HepG2 (cell line): ENCODE measurements at regions not wholly inside any gene's neighbourhood (a gene's known extent, or its start where the extent isn't known, plus 50 kb on each side); places are given as distances from the start of the nearest gene placed in this dataset.

ENCODE experiments used
- ATAC-seq: fragments of 200-7000 bp; cut with Tn5 transposase; 3 replicates; pipeline ENCODE4 v1.9.1; 2020; ENCODE audit warnings: mild to moderate bottlenecking, moderate library complexity
- BruUV-seq: library from RNA; stranded (reverse); fragments of 400-500 nt; replicated peaks from 2 replicates; lab custom pipeline; 2021; lab: Mats Ljungman, UMichigan
- CTCF ChIA-PET: fragments of 300-600 bp; formaldehyde crosslinking; extraction: SDS; loops from one replicate; lab custom pipeline; 2021; ENCODE audit warnings: low total read pairs, inconsistent platforms, low intra/inter-chr PET ratio; lab: Yijun Ruan, JAX
- POLR2A ChIA-PET: fragments of 350-600 bp; sonication (Branson Sonifier 250); formaldehyde crosslinking; loops from one replicate; lab custom pipeline; 2020; ENCODE audit warnings: antibody characterized with exemption, inconsistent platforms; lab: Yijun Ruan, JAX
- DNase-seq: peaks from one replicate; pipeline ENCODE4 v3.0.0-alpha.2; 2015; ENCODE audit warnings: low spot score
- FAIRE-seq: peaks from 3 replicates; lab custom pipeline; 2011; peaks lifted over from hg19 to GRCh38; lab: Jason Lieb, UNC
- H2AFZ ChIP-seq: one replicate; pipeline ENCODE4 v1.6.1; 2011; ENCODE audit warnings: low read length, inconsistent platforms
- H3K27ac ChIP-seq: fragments of 300-600 bp; 3 replicates; pipeline ENCODE4 v1.8.0; 2011; ENCODE audit warnings: mixed run types, mild to moderate bottlenecking, mixed read lengths, low read length, inconsistent platforms; ENCODE audit not compliant: insufficient read depth; ENCODE audit errors: extremely low read length
- H3K27me3 ChIP-seq, 2 experiments: fragments of 200-600 bp in 1 of 2; 2 replicates in 1 of 2; 3 replicates in 1 of 2; pipeline versions ENCODE4 v1.6.0 to v1.8.0; 2011; ENCODE audit warnings: low read length in 2 of 2, mild to moderate bottlenecking in 2 of 2, moderate library complexity in 2 of 2, inconsistent platforms in 1 of 2; ENCODE audit not compliant: insufficient read depth in 2 of 2, control insufficient read depth in 1 of 2
- H3K36me3 ChIP-seq, 2 experiments: fragments of 200-600 bp in 1 of 2; replicated peaks in 1 of 2; 2 replicates in 1 of 2; 3 replicates in 1 of 2; pipeline versions ENCODE4 v1.5.1 to v1.8.0; 2011; ENCODE audit warnings: low read length in 2 of 2, inconsistent platforms in 1 of 2; ENCODE audit not compliant: insufficient read depth in 2 of 2, control insufficient read depth in 1 of 2
- H3K4me1 ChIP-seq: 2 replicates; pipeline ENCODE4 v1.5.1; 2012; ENCODE audit warnings: low read length, inconsistent platforms; ENCODE audit not compliant: insufficient read depth
- H3K4me2 ChIP-seq: 2 replicates; pipeline ENCODE4 v1.6.0; 2011; ENCODE audit warnings: low read depth, low read length, inconsistent platforms
- H3K4me3 ChIP-seq, 3 experiments: fragments of 200-600 bp in 1 of 3; sonication (generic), shearing (Covaris generic) in 1 of 3; replicated peaks in 1 of 3; 2 replicates each; pipeline ENCODE4 v1.5.1; 2011 to 2016; ENCODE audit warnings: low read length in 3 of 3, inconsistent platforms in 2 of 3, low read depth in 2 of 3, mild to moderate bottlenecking in 2 of 3, control low read depth in 1 of 3, mixed read lengths in 1 of 3; ENCODE audit not compliant: insufficient read depth in 1 of 3
- H3K79me2 ChIP-seq: one replicate; pipeline ENCODE4 v1.6.1; 2011; ENCODE audit warnings: low read length, inconsistent platforms; ENCODE audit not compliant: insufficient read depth
- H3K9ac ChIP-seq: 2 replicates; pipeline ENCODE4 v1.6.0; 2011; ENCODE audit warnings: mild to moderate bottlenecking, low read depth, low read length, inconsistent platforms; ENCODE audit not compliant: insufficient read depth
- H3K9me3 ChIP-seq: 2 replicates; pipeline ENCODE4 v1.5.1; 2012; ENCODE audit warnings: mild to moderate bottlenecking, low read length
- H4K20me1 ChIP-seq: 2 replicates; pipeline ENCODE4 v1.6.0; 2011; ENCODE audit warnings: inconsistent platforms, mild to moderate bottlenecking, low read length, moderate library complexity; ENCODE audit not compliant: insufficient read depth
- ATRX ChIP-seq: sonication (generic); formaldehyde crosslinking; IDR thresholded peaks from 2 replicates; pipeline ENCODE4 v1.4.0; 2020; ENCODE audit warnings: missing genetic modification reagents, borderline replicate concordance
- FOXK1 ChIP-seq: sonication (generic); formaldehyde crosslinking; IDR thresholded peaks from 2 replicates; pipeline ENCODE4 v1.4.0; 2020; ENCODE audit warnings: low read depth, missing genetic modification reagents, borderline replicate concordance
- MTF2 ChIP-seq: sonication (generic); formaldehyde crosslinking; IDR thresholded peaks from 2 replicates; pipeline ENCODE4 v1.5.0; 2020; ENCODE audit warnings: missing genetic modification reagents, borderline replicate concordance
- NCOA1 ChIP-seq: sonication (generic); formaldehyde crosslinking; IDR thresholded peaks from 2 replicates; pipeline ENCODE4 v1.9.0; 2021; ENCODE audit warnings: missing genetic modification reagents
- RAD21 ChIP-seq: fragments of 450-650 bp; formaldehyde crosslinking; IDR thresholded peaks from 2 replicates; pipeline ENCODE4 v1.5.0; 2020; ENCODE audit warnings: mild to moderate bottlenecking
- RBM22 ChIP-seq: fragments of 200-400 bp; formaldehyde crosslinking; optimal IDR thresholded peaks from 2 replicates; pipeline ENCODE3; 2017; ENCODE audit warnings: mild to moderate bottlenecking, low read length, moderate library complexity
- RXRA ChIP-seq: sonication (generic); formaldehyde crosslinking; IDR thresholded peaks from 2 replicates; pipeline ENCODE4 v1.5.1; 2020; ENCODE audit warnings: missing genetic modification reagents
- RXRB ChIP-seq: IDR thresholded peaks from 2 replicates; pipeline ENCODE4 v1.6.1; 2016; ENCODE audit warnings: borderline replicate concordance, missing genetic modification reagents, missing compliant biosample characterization
- SOX13 ChIP-seq, 3 experiments: fragments of 450-650 bp in 1 of 3; sonication (generic) in 1 of 3; formaldehyde crosslinking in 1 of 3; IDR thresholded peaks in 2 of 3; conservative IDR thresholded peaks in 1 of 3; 2 replicates each; pipeline versions ENCODE4 v1.5.0 to v1.6.1; 2016 to 2020; ENCODE audit warnings: antibody characterized with exemption in 1 of 3, mild to moderate bottlenecking in 1 of 3, missing compliant biosample characterization in 1 of 3, missing genetic modification reagents in 1 of 3, moderate library complexity in 1 of 3
- SUZ12 ChIP-seq: fragments of 150-350 bp; IDR thresholded peaks from 2 replicates; pipeline ENCODE4 v1.6.1; 2014; ENCODE audit warnings: low read depth, low read length
- ZBTB42 ChIP-seq: sonication (generic); formaldehyde crosslinking; IDR thresholded peaks from 2 replicates; pipeline ENCODE4 v1.5.0; 2020; ENCODE audit warnings: mild to moderate bottlenecking, missing genetic modification reagents
- ZC3H4 ChIP-seq: sonication (generic); formaldehyde crosslinking; IDR thresholded peaks from 2 replicates; pipeline ENCODE4 v1.4.0; 2020; ENCODE audit warnings: missing genetic modification reagents, borderline replicate concordance
- ZNF207 ChIP-seq: fragments of 450-650 bp; IDR thresholded peaks from 2 replicates; pipeline ENCODE4 v1.6.1; 2016; ENCODE audit warnings: antibody characterized with exemption, borderline replicate concordance
- ZNF577 ChIP-seq: sonication (generic); formaldehyde crosslinking; IDR thresholded peaks from 2 replicates; pipeline ENCODE4 v1.4.0; 2020; ENCODE audit warnings: mild to moderate bottlenecking, low read depth, missing genetic modification reagents, borderline replicate concordance
- ZNF761 ChIP-seq: sonication (generic); formaldehyde crosslinking; conservative IDR thresholded peaks from 2 replicates; pipeline ENCODE4 v1.4.0; 2020; ENCODE audit warnings: mild to moderate bottlenecking, missing genetic modification reagents
- WGBS: methylation state at CpG from one replicate; pipeline ENCODE4 v1.1.6; 2017; ENCODE audit warnings: low lambda C conversion rate; 5-methylcytosine and 5-hydroxymethylcytosine counted together
- in situ Hi-C: cut with HindIII; loops from 2 replicates; pipeline ENCODE4 v1.10.0; 2017; ENCODE audit warnings: low pct_unique_long_range_greater_than_20kb; ENCODE audit not compliant: extremely low pct_ligation_motif_present
- intact Hi-C: fragments of 100-400 bp; cut with micrococcal nuclease; formaldehyde crosslinking; loops from one replicate; pipeline ENCODE4 v1.10.0; 2022; ENCODE audit not compliant: unreplicated experiment
- TF ChIP-seq, protein P1 (sequence below): sonication (generic); formaldehyde crosslinking; IDR thresholded peaks from 2 replicates; pipeline ENCODE4 v1.4.0; 2020; ENCODE audit warnings: missing genetic modification reagents
- TF ChIP-seq, protein P2 (sequence below): sonication (generic); formaldehyde crosslinking; IDR thresholded peaks from 2 replicates; pipeline ENCODE4 v1.4.0; 2020; ENCODE audit warnings: missing genetic modification reagents
- TF ChIP-seq, protein P3 (sequence below): sonication (generic); formaldehyde crosslinking; IDR thresholded peaks from 2 replicates; pipeline ENCODE4 v1.8.0; 2022; ENCODE audit warnings: low read depth, missing genetic modification reagents

DNA sequence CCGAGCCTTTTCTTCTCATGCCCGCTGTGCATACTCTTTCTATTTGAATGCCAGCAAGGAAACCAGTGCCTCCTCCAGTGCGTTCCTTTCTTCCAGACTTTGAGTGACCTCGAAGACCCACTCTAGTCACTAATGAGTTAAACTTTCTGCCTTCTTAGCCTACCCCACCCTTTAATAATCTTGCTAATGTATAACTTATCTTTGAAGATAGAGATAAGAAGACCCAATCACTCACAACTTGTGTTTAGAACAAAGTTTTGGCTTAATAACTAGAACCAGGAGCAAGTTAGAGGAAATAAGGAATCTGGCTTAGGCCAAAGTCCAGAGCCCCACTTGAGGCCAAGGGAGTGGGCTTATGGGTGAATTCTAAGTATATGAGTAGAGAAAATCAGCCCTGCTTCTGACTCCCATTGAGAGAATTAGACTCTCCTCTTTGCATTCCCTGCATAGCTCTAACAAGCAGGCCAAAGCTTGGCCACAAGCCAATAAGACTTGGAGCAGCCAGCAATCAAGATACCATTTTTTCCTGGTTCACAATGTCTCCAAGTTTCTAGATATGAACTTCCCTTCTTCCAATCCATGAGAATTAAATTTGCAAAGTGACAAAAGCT lies 181.5 kb upstream of the PIK3R1 start:
- Histone ChIP-seq H3K79me2 (no peaks in the 10 kb centered on the region), H4K20me1 (no peaks in the 10 kb centered on the region), H3K4me1 (no peaks in the 10 kb centered on the region), H3K27me3 (peaks cover 0 to 1% of the 10 kb centered on the region in 2 experiments; a peak in 2 of 5 replicates), H3K4me3 (no peak overlapping the region), H3K36me3 (no peaks in the 10 kb centered on the region), H3K9me3 (no peaks in the 10 kb centered on the region), H3K4me2 (no peak overlapping the region), H3K9ac (no peak overlapping the region), H3K27ac (no peak overlapping the region), H2AFZ (no peak overlapping the region)
- BruUV-seq = no TSS peak
- in situ Hi-C loops = no loop called here
- FAIRE-seq (no peak), ATAC-seq (no peak), DNase-seq (no peak)
- intact Hi-C loops = no loop called here
- CTCF ChIA-PET = no interaction called here
- POLR2A ChIA-PET = no interaction called here
- WGBS = 49% methylated on average over 4 of the region's 4 CpGs
- no peak for TF ChIP-seq ZC3H4 (CRISPR knock-in tag)
- TF ChIP-seq ZBTB42 (CRISPR knock-in tag) = no peak
- TF ChIP-seq ATRX (CRISPR knock-in tag) = no peak
- TF ChIP-seq, protein P1, sequence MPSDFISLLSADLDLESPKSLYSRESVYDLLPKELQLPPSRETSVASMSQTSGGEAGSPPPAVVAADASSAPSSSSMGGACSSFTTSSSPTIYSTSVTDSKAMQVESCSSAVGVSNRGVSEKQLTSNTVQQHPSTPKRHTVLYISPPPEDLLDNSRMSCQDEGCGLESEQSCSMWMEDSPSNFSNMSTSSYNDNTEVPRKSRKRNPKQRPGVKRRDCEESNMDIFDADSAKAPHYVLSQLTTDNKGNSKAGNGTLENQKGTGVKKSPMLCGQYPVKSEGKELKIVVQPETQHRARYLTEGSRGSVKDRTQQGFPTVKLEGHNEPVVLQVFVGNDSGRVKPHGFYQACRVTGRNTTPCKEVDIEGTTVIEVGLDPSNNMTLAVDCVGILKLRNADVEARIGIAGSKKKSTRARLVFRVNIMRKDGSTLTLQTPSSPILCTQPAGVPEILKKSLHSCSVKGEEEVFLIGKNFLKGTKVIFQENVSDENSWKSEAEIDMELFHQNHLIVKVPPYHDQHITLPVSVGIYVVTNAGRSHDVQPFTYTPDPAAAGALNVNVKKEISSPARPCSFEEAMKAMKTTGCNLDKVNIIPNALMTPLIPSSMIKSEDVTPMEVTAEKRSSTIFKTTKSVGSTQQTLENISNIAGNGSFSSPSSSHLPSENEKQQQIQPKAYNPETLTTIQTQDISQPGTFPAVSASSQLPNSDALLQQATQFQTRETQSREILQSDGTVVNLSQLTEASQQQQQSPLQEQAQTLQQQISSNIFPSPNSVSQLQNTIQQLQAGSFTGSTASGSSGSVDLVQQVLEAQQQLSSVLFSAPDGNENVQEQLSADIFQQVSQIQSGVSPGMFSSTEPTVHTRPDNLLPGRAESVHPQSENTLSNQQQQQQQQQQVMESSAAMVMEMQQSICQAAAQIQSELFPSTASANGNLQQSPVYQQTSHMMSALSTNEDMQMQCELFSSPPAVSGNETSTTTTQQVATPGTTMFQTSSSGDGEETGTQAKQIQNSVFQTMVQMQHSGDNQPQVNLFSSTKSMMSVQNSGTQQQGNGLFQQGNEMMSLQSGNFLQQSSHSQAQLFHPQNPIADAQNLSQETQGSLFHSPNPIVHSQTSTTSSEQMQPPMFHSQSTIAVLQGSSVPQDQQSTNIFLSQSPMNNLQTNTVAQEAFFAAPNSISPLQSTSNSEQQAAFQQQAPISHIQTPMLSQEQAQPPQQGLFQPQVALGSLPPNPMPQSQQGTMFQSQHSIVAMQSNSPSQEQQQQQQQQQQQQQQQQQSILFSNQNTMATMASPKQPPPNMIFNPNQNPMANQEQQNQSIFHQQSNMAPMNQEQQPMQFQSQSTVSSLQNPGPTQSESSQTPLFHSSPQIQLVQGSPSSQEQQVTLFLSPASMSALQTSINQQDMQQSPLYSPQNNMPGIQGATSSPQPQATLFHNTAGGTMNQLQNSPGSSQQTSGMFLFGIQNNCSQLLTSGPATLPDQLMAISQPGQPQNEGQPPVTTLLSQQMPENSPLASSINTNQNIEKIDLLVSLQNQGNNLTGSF = no peak
- TF ChIP-seq RBM22 = no peak
- TF ChIP-seq ZNF577 (CRISPR knock-in tag) = no peak
- TF ChIP-seq FOXK1 (CRISPR knock-in tag) = no peak
- no peak for TF ChIP-seq MTF2 (CRISPR knock-in tag)
- no peak for TF ChIP-seq RXRA (CRISPR knock-in tag)
- no peak for TF ChIP-seq ZNF761 (CRISPR knock-in tag)
- no peak for TF ChIP-seq RXRB (CRISPR knock-in tag)
- no peak for TF ChIP-seq RAD21
- TF ChIP-seq, protein P2, sequence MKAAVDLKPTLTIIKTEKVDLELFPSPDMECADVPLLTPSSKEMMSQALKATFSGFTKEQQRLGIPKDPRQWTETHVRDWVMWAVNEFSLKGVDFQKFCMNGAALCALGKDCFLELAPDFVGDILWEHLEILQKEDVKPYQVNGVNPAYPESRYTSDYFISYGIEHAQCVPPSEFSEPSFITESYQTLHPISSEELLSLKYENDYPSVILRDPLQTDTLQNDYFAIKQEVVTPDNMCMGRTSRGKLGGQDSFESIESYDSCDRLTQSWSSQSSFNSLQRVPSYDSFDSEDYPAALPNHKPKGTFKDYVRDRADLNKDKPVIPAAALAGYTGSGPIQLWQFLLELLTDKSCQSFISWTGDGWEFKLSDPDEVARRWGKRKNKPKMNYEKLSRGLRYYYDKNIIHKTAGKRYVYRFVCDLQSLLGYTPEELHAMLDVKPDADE (CRISPR knock-in tag) = no peak
- no peak for TF ChIP-seq ZNF207
- no peak for TF ChIP-seq NCOA1 (CRISPR knock-in tag)
- TF ChIP-seq SOX13 (IDR thresholded peaks at IDR 0.05) = no peak
- no peak for TF ChIP-seq SOX13 (CRISPR knock-in tag; conservative IDR thresholded peaks at IDR 0.05 in 1 of 2, IDR thresholded peaks at IDR 0.05 in 1 of 2)
- TF ChIP-seq, protein P3, sequence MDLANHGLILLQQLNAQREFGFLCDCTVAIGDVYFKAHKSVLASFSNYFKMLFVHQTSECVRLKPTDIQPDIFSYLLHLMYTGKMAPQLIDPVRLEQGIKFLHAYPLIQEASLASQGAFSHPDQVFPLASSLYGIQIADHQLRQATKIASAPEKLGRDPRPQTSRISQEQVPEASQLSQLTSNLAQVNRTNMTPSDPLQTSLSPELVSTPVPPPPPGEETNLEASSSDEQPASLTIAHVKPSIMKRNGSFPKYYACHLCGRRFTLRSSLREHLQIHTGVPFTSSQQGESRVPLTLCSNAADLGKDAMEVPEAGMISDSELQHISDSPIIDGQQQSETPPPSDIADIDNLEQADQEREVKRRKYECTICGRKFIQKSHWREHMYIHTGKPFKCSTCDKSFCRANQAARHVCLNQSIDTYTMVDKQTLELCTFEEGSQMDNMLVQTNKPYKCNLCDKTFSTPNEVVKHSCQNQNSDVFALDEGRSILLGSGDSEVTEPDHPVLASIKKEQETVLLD (CRISPR knock-in tag) = no peak
- TF ChIP-seq SUZ12 = no peak
